ENCODE measurements at regions not wholly inside any gene's neighbourhood (a gene's known extent, or its start where the extent isn't known, plus 50 kb on each side); places are given as distances from the start of the nearest gene placed in this dataset.

- TF ChIP-seq CTCF (IDR thresholded peaks at IDR 0.05), result no peak
- H3K4me1 ChIP-seq, result no peaks in the 10 kb centered on the region
- DNase-seq (ENCODE audit: low spot score), result no peak
- peaks cover 0 to 14% of the 10 kb centered on the region in 2 donors for H3K9me3 ChIP-seq
- H3K27ac ChIP-seq, result no peak overlapping the region
- no peaks in the 10 kb centered on the region for H3K27me3 ChIP-seq
- H3K36me3 ChIP-seq, result no peaks in the 10 kb centered on the region
- H3K4me3 ChIP-seq, result no peak overlapping the region
Observed at GRCh38 chr16:51393381-51394005, 242.4 kb upstream of the SALL1 start.

GRCh38 chr16:51392521-51393187 is 241.6 kb upstream of the SALL1 start:
- Histone ChIP-seq H3K27ac (no peak overlapping the region), H3K4me3 (no peak overlapping the region), H3K27me3 (no peaks in the 10 kb centered on the region), H3K9me3 (peaks cover 0 to 14% of the 10 kb centered on the region in 2 donors), H3K4me1 (no peaks in the 10 kb centered on the region), H3K36me3 (no peaks in the 10 kb centered on the region)
- DNase-seq (ENCODE audit: low spot score), result no peak
- TF ChIP-seq CTCF (IDR thresholded peaks at IDR 0.05), result no peak

DNA sequence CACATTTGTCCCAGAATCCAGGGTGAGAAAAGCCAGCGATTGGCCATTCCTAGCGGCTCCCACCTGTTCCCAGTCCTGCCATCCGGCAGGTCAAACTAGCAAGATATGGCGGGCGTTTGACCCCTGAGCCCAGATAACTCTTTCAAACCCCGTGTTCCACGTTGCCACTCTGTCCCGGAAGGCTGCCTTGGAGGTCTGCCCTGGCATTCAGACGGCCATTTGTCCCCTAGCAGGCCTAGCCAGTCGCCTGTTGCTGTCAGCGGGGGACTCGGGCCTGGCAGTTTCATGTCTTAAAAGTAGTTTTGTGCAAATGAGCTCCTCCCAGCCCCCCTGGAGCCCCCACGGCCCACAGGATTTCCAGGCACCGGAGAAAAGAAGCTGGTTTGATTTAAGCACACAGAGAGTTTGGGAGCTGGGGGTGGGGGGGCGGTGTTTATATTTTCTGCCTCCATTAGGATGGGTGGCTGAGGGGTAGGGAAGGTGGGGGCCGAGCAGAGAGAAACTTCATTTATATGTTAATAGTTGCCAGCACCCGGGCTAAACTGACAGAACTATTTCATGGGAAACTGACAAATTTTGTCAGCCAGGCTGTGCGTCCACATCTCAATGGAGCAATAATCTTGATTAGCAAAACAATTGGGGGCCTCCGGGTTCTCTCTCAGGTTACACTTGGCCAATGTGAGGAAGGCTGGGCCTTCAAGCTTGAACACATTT is 240.9 kb upstream of the SALL1 start:
- DNase-seq (ENCODE audit: low spot score), result no peak
- H3K27ac ChIP-seq, result no peak overlapping the region
- no peak for TF ChIP-seq CTCF (IDR thresholded peaks at IDR 0.05)
- no peaks in the 10 kb centered on the region for H3K4me1 ChIP-seq
- peaks cover 0 to 14% of the 10 kb centered on the region in 2 donors for H3K9me3 ChIP-seq
- H3K27me3 ChIP-seq, result no peaks in the 10 kb centered on the region
- no peaks in the 10 kb centered on the region for H3K36me3 ChIP-seq
- no peak overlapping the region for H3K4me3 ChIP-seq

DNA sequence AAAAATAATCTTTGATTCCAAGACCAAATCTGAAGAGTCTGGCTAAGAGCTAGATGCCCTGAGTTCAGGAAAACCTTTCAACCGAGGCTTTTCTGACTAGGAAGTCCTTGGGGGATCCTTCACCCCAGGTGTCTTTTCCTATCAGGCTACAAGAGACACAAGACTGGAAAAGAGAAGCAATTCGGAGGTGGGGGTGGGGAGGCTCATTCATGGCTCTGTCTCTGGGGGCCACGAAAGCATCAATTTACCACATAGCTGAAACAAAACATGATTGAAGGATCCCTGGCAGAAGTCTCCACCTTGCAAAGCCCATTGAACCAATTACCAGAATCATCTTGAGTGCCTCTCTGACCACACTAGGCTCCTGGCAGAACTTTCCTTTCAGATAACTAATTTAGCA is 239.8 kb upstream of the SALL1 start:
- H3K4me3 ChIP-seq, result no peak overlapping the region
- peaks cover 0 to 14% of the 10 kb centered on the region in 2 donors for H3K9me3 ChIP-seq
- H3K27ac ChIP-seq, result no peak overlapping the region
- no peaks in the 10 kb centered on the region for H3K27me3 ChIP-seq
- H3K36me3 ChIP-seq, result no peaks in the 10 kb centered on the region
- TF ChIP-seq CTCF (IDR thresholded peaks at IDR 0.05), result no peak
- DNase-seq (ENCODE audit: low spot score), result no peak
- H3K4me1 ChIP-seq, result no peaks in the 10 kb centered on the region

DNA sequence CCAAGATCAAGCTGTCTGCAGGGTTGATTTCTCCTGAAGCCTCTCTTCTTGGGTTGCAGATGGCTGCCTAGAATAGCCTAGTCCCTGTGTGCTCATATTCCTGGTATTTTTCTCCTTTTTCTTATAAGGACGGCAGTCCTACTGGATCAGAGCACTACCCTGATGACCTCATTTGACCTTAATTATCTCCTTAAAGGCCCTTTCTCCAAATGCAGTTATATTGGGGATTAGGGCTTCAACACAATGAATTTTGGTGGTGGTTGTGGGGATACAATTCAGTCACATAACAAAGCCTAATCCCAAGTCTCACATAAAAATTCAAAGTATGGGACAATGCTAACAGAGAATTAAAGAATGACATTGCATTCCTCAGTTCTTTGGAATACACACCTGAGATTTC is 238.8 kb upstream of the SALL1 start:
- no peaks in the 10 kb centered on the region for H3K36me3 ChIP-seq
- TF ChIP-seq CTCF (IDR thresholded peaks at IDR 0.05), result no peak
- H3K27ac ChIP-seq, result no peak overlapping the region
- peaks cover 0 to 14% of the 10 kb centered on the region in 2 donors for H3K9me3 ChIP-seq
- no peak overlapping the region for H3K4me3 ChIP-seq
- no peaks in the 10 kb centered on the region for H3K4me1 ChIP-seq
- H3K27me3 ChIP-seq, result no peaks in the 10 kb centered on the region
- no peak for DNase-seq (ENCODE audit: low spot score)
